Osteocyte (in vitro differentiated cells): ENCODE measurements at regions not wholly inside any gene's neighbourhood (a gene's known extent, or its start where the extent isn't known, plus 50 kb on each side); places are given as distances from the start of the nearest gene placed in this dataset.

Source experiments
- DNase-seq: peaks from one replicate; pipeline ENCODE4 v3.0.0; 2021; ENCODE audit warnings: mixed read lengths; ENCODE audit not compliant: unreplicated experiment; ENCODE audit errors: extremely low spot score
- H3K27ac Mint-ChIP-seq: one replicate; pipeline ENCODE4 v1.8.0; 2021; ENCODE audit warnings: mild to moderate bottlenecking, mixed read lengths; ENCODE audit not compliant: unreplicated experiment
- H3K27me3 Mint-ChIP-seq: one replicate; pipeline ENCODE4 v1.8.0; 2021; ENCODE audit warnings: mixed read lengths; ENCODE audit not compliant: unreplicated experiment
- H3K36me3 Mint-ChIP-seq: one replicate; pipeline ENCODE4 v1.8.0; 2021; ENCODE audit warnings: mixed read lengths; ENCODE audit not compliant: unreplicated experiment
- H3K4me1 Mint-ChIP-seq: one replicate; pipeline ENCODE4 v1.8.0; 2021; ENCODE audit warnings: mixed read lengths; ENCODE audit not compliant: unreplicated experiment
- H3K4me3 Mint-ChIP-seq: one replicate; pipeline ENCODE4 v1.8.0; 2021; ENCODE audit warnings: mild to moderate bottlenecking, moderate library complexity, mixed read lengths; ENCODE audit not compliant: unreplicated experiment
- H3K9me3 Mint-ChIP-seq: one replicate; pipeline ENCODE4 v1.8.0; 2021; ENCODE audit warnings: mixed read lengths; ENCODE audit not compliant: unreplicated experiment
- TF ChIP-seq, protein P1 (sequence below): fragments of 200-600 bp; sonication (generic); IDR thresholded peaks from 2 replicates; pipeline ENCODE4 v1.5.0; 2021; ENCODE audit warnings: antibody characterized with exemption, mild to moderate bottlenecking, moderate library complexity

DNA sequence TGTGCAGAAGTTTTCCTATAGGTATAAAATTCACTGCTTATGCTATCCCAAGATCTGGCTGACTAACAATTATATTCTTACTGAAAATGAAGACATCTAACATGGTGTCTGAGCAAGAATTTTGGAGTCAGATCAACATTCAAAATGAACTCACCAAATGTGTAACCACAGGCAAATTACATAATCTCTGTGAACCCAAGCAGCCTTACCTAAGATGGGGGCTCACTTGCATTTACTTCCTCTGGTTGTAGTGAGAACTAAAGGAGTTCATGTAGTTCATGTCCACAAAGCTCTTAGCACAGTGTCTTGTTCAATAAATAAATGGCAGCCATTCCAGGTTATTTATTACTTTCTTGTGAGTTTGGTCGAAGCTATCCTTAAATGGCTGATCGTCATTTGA is 163.9 kb upstream of the LCORL start:
- Mint-ChIP-seq H3K9me3 (no peaks in the 10 kb centered on the region), H3K36me3 (no peaks in the 10 kb centered on the region), H3K27me3 (no peaks in the 10 kb centered on the region), H3K4me1 (no peaks in the 10 kb centered on the region), H3K4me3 (no peak overlapping the region), H3K27ac (no peak overlapping the region)
- DNase-seq, result no peak
- TF ChIP-seq, protein P1, sequence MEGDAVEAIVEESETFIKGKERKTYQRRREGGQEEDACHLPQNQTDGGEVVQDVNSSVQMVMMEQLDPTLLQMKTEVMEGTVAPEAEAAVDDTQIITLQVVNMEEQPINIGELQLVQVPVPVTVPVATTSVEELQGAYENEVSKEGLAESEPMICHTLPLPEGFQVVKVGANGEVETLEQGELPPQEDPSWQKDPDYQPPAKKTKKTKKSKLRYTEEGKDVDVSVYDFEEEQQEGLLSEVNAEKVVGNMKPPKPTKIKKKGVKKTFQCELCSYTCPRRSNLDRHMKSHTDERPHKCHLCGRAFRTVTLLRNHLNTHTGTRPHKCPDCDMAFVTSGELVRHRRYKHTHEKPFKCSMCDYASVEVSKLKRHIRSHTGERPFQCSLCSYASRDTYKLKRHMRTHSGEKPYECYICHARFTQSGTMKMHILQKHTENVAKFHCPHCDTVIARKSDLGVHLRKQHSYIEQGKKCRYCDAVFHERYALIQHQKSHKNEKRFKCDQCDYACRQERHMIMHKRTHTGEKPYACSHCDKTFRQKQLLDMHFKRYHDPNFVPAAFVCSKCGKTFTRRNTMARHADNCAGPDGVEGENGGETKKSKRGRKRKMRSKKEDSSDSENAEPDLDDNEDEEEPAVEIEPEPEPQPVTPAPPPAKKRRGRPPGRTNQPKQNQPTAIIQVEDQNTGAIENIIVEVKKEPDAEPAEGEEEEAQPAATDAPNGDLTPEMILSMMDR, result no peak

DNA sequence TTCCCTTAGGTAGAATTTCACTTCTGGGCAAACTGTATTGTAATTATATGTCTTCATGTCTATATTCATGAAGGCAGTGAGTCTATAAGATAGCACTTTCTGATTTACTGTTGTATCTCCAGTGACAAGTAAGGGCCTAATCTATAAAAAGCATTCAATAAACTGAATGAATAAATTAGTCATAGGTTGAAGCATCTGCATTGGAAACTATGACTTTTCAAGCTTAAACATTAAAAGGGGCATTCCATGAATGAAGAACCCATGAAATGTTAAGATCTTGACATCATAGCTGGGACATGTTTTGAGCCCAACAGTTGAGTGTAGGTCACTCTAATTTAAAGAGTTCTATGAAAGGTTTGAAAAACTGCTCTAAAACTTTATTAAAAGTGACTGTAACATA is 159.3 kb upstream of the LCORL start:
- no peak for DNase-seq
- Mint-ChIP-seq H3K27ac (no peak overlapping the region), H3K36me3 (no peaks in the 10 kb centered on the region), H3K4me3 (no peak overlapping the region), H3K4me1 (no peaks in the 10 kb centered on the region), H3K9me3 (peaks cover 5% of the 10 kb centered on the region), H3K27me3 (no peaks in the 10 kb centered on the region)
- TF ChIP-seq, protein P1, result no peak

DNA sequence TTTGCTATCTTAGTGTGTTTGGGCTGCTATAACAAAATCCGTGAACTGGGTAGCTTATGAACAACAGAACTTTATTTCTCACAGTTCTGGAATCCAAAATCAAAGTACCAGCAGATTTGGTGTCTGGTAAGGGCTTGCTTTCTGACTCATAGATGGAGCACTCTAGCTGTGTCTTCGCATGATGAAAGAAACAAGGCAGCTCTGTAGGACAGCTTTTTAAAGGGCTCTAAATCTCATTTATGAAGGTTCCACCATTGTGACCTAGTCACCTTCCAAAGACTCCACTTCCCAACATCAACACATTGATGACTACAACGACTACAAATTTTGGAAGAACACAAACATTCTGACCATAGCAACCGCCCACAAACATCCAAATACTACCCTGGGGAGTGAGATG is 158.6 kb upstream of the LCORL start:
- H3K9me3 Mint-ChIP-seq, result peaks cover 5% of the 10 kb centered on the region
- TF ChIP-seq, protein P1, result no peak
- H3K4me1 Mint-ChIP-seq, result no peaks in the 10 kb centered on the region
- no peaks in the 10 kb centered on the region for H3K36me3 Mint-ChIP-seq
- H3K27ac Mint-ChIP-seq, result no peak overlapping the region
- DNase-seq, result no peak
- H3K4me3 Mint-ChIP-seq, result no peak overlapping the region
- no peaks in the 10 kb centered on the region for H3K27me3 Mint-ChIP-seq

DNA sequence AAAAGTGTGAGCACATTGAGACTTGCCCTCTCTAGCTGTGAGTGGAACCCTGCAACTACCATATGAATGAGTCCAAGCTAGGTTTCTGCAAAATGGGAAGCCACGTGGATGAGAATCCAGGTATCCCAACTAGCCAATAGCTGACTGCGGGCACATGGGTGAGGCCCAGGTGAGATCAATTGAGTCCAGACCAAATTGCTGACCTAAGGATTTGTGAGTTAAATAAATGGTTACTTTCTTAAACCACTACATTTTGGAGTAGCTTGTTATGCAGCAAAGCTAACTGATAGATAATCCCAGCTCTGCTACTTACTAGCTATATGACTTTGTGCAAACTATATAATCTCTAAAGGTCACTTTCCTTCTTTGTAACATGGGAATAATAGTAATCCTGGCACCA is 150.3 kb upstream of the LCORL start:
- Mint-ChIP-seq H3K4me3 (no peak overlapping the region), H3K27me3 (no peaks in the 10 kb centered on the region), H3K27ac (no peak overlapping the region), H3K9me3 (no peaks in the 10 kb centered on the region), H3K36me3 (no peaks in the 10 kb centered on the region), H3K4me1 (no peaks in the 10 kb centered on the region)
- DNase-seq, result no peak
- TF ChIP-seq, protein P1, result no peak

DNA sequence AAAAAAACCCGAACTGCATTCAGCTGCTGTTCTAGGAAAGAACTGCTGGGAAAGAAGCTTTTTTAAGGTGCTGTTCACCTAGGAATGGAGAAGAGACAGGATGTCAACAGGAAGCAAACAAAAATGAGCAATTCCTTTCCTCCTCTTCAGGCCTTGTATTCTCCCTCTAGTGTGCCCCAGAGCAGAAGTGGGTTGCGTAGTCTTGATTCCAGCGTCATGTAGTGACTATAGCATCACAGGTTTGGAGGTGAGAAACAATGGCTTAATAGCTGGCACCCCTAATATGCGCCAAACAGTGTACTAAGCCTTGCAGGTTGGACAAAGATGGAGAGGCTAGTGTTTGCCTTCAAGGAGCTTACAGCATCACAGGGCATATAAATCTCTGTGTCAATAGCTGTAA is 146.3 kb upstream of the LCORL start:
- no peak for DNase-seq
- TF ChIP-seq, protein P1, result no peak
- H3K4me1 Mint-ChIP-seq, result no peaks in the 10 kb centered on the region
- H3K27ac Mint-ChIP-seq, result no peak overlapping the region
- H3K4me3 Mint-ChIP-seq, result no peak overlapping the region
- H3K27me3 Mint-ChIP-seq, result no peaks in the 10 kb centered on the region
- peaks cover 2% of the 10 kb centered on the region for H3K9me3 Mint-ChIP-seq
- H3K36me3 Mint-ChIP-seq, result no peaks in the 10 kb centered on the region
